ENCODE measurements at regions not wholly inside any gene's neighbourhood (a gene's known extent, or its start where the extent isn't known, plus 50 kb on each side); places are given as distances from the start of the nearest gene placed in this dataset.

GRCh38 chr11:133694701-133695100 is 150.6 kb downstream of the SPATA19 start:
- Histone ChIP-seq H4K20me1 (ENCODE audit: insufficient read depth, low read length) (no peaks in the 10 kb centered on the region), H2BK5ac (ENCODE audit: low read depth, low read length, poor library complexity, severe bottlenecking) (no peak overlapping the region), H3K9me1 (ENCODE audit: insufficient read depth, low read length) (no peaks in the 10 kb centered on the region), H2BK120ac (ENCODE audit: low read depth, low read length) (no peak overlapping the region), H4K5ac (ENCODE audit: low read depth, low read length) (no peak overlapping the region), H3K9ac (ENCODE audit: low read depth, low read length) (no peak overlapping the region), H2BK20ac (ENCODE audit: low read depth, low read length) (no peak overlapping the region), H3K56ac (ENCODE audit: extremely low read depth, insufficient read depth, low read length) (no peak overlapping the region), H3K36me3 (ENCODE audit: control insufficient read depth, insufficient read depth, low read length) (no peaks in the 10 kb centered on the region), H4K91ac (ENCODE audit: insufficient read depth, low read depth, low read length) (no peak overlapping the region), H3K23ac (ENCODE audit: low read depth, low read length) (no peak overlapping the region), H3K79me1 (ENCODE audit: low read depth in 1 of 2, low read length in 2 of 2) (no peaks in the 10 kb centered on the region), H3K4me2 (ENCODE audit: low read depth, low read length) (no peak overlapping the region), H3K14ac (replicated peaks; ENCODE audit: low read depth, low read length) (no peak overlapping the region), H3K4ac (ENCODE audit: low read depth, low read length) (no peak overlapping the region), H3K18ac (ENCODE audit: low read depth, low read length) (no peak overlapping the region), H3K4me3 (ENCODE audit: insufficient read depth, low read depth, low read length) (no peak overlapping the region), H2AK9ac (replicated peaks; ENCODE audit: low read depth, low read length, poor library complexity) (no peak overlapping the region), H2AFZ (replicated peaks; ENCODE audit: low read length, poor library complexity) (no peak overlapping the region), H3K4me1 (ENCODE audit: control insufficient read depth, insufficient read depth, low read length) (no peaks in the 10 kb centered on the region), H3K27ac (ENCODE audit: insufficient read depth, low read length) (no peak overlapping the region), H3K27me3 (ENCODE audit: control insufficient read depth, insufficient read depth, low read length) (no peaks in the 10 kb centered on the region), H2AK5ac (ENCODE audit: low read depth, low read length) (no peak overlapping the region), H2BK15ac (ENCODE audit: low read depth, low read length) (no peak overlapping the region), H4K8ac (ENCODE audit: low read depth in 2 of 2, low read length in 2 of 2) (no peak overlapping the region), H3K9me3 (ENCODE audit: control insufficient read depth, insufficient read depth, low read length) (peaks cover 37% of the 10 kb centered on the region)
- ChIA-PET CTCF (no interaction called here), POLR2A (ENCODE audit: unreplicated experiment) (no interaction called here)
- no peak for DNase-seq
- in situ Hi-C loops (cut with MboI; ENCODE audit: low sequenced_read_pairs) (no loop called here), intact Hi-C loops (cut with micrococcal nuclease) (no loop called here), dilution Hi-C loops (cut with HindIII; ENCODE audit: low sequenced_read_pairs, unreplicated experiment) (no loop called here)
- BruUV-seq (replicated peaks), result no TSS peak
- ATAC-seq (ENCODE audit: low read depth), result no peak
- TF ChIP-seq FOS (IDR thresholded peaks at IDR 0.05; ENCODE audit: low read depth, low read length) (no peak), NFE2L2 (IDR thresholded peaks at IDR 0.05; ENCODE audit: low read depth, low read length) (no peak), MAFK (IDR thresholded peaks at IDR 0.05; ENCODE audit: low read depth, low read length) (no peak), RCOR1 (IDR thresholded peaks at IDR 0.05; ENCODE audit: insufficient replicate concordance, low read length) (no peak), CEBPB (IDR thresholded peaks at IDR 0.05; ENCODE audit: low read depth, low read length) (no peak)
- WGBS, 2 experiments (ENCODE audit: extremely low coverage in 2 of 2, insufficient read length in 1 of 2), result no CpG with 5 or more reads among the region's 3 CpGs
